GM12891 (cell line): ENCODE measurements at regions not wholly inside any gene's neighbourhood (a gene's known extent, or its start where the extent isn't known, plus 50 kb on each side); places are given as distances from the start of the nearest gene placed in this dataset.

ENCODE experiments used
- POLR2A ChIP-seq: IDR thresholded peaks from 2 replicates; pipeline ENCODE4 v1.6.1; 2011; ENCODE audit warnings: low read depth, low read length, control low read depth
- POLR2AphosphoS5 ChIP-seq: IDR thresholded peaks from 2 replicates; pipeline ENCODE4 v1.6.1; 2011; ENCODE audit warnings: low read depth, low read length, control low read depth

DNA sequence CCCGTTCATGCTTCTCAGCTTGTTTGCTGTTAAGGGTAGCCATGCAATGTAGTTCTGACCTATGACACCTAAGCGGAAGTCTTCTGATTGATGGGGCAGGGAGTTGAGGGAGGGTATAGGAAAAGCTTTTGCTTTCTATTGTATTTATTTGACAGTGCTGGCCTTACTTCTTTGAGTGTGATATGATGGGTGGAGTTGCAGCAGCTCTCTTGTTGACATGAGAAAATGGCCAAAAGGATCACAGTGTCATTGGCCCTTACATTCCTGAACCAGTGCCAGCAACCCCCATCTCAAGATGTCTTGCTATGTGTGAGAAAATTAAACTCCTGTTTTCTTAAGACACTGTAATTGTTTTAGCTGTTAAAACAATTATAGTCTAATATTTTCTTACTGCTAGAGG, 117.5 kb downstream of the SAMD5 start:
- TF ChIP-seq POLR2A: no peak
- no peak for TF ChIP-seq POLR2AphosphoS5
